ENCODE measurements at regions not wholly inside any gene's neighbourhood (a gene's known extent, or its start where the extent isn't known, plus 50 kb on each side); places are given as distances from the start of the nearest gene placed in this dataset.
"Not testable (repeated sequence)": the region's sequence is repeated elsewhere in the genome, so short reads cannot be mapped to it uniquely, and the experiment has no call there.

DNA sequence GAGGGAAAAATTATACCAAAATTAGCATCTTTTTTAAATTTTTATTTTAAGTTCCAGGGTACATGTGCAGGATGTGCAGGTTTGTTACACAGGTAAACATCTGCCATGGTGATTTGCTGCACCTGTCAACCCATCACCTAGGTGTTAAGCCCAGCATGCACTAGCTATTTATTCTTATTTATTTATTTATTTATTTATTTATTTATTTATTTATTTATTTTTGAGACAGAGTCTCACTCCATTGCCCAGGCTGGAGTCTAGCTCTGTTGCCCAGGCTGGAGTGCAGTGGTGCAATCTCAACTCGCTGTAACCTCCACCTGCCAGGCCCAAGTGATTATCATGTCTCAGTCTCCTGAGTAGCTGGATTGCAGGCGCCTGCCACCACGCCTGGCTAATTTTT lies 137.7 kb upstream of the NEBL start:
- not testable (repeated sequence) for DNase-seq (ENCODE audit: low read depth in 2 of 3, low spot score in 2 of 3)

DNA sequence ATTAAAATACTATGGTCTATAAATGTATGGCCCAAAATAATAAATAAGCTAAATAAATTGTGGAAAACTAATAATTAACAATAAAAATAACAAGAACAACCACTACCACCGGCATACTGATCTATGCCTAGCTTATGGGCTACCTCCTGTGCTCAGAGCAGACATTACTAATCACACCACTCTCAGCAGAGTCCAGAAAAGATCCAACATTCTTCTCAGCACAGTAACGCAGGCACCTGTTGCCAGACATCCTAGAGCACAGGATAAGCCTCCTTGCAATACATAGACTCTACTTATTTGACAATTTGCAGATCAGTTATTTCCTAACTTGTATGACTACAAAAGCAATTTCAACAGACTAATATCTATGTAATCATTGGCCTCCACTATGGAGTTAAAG lies 137.1 kb upstream of the NEBL start:
- no peak for DNase-seq (ENCODE audit: low read depth in 2 of 3, low spot score in 2 of 3)

DNA sequence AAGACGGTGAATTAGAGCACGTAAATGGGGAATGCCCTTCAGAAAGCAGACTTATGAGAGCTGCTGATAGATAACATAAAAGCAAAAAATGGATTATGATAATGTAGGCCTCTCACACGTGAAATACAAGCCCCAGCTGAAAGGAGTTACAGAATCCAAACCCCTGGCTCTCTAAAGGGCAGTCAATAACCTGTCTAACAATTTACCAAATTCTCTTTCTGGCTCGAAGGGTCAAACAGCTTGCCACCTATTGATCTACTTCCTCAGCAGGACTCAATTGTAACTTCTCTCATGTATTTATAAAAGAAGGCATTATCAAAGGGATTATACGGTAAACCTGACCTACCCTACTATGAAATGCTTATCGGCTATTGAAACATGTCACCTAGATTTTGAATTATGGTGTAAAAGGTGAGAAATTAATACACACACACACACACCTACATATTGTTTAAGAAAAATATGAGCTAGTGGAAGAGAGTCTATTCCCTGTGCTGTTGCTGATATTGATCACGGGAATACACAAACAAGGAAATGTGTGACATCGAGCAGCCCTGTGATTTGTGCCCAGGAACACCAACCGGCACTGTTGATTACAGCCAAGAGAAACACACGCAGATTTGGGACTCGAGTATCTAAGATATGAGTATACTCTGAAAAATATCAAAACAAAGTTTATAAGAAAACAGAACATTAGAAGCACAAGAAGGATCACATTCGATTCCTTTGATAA lies 135.6 kb upstream of the NEBL start:
- DNase-seq (ENCODE audit: low read depth in 2 of 3, low spot score in 2 of 3): no peak

GRCh38 chr10:21031232-21031795 lies 134.2 kb upstream of the NEBL start:
- no peak for DNase-seq (ENCODE audit: low read depth in 2 of 3, low spot score in 2 of 3)

DNA sequence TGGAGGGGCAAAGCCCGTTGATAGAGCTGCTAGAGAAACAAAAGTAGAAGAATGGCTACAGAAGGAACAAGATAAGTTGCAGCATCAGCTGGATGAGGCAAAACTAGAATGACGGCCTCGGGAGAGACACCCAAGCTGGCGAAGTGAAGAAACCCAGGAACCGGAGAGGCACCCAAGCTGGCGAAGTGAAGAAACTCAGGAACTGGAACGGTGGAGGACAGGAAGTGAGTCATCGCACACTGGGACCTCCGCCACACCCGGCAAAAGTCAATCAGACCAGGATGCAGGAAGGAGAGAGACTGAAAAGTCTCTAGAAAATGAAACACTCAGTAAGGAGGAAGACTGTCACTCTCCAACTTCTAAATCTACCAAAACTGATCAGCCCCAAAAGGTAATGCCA lies 133.0 kb upstream of the NEBL start:
- DNase-seq (ENCODE audit: low read depth in 2 of 3, low spot score in 2 of 3): no peak

- no peak for DNase-seq (ENCODE audit: low read depth in 2 of 3, low spot score in 2 of 3)
Observed at GRCh38 chr10:21022821-21023220, 125.7 kb upstream of the NEBL start.

GRCh38 chr10:21021843-21022594 lies 124.9 kb upstream of the NEBL start:
- no peak for DNase-seq (ENCODE audit: low read depth in 2 of 3, low spot score in 2 of 3)

DNA sequence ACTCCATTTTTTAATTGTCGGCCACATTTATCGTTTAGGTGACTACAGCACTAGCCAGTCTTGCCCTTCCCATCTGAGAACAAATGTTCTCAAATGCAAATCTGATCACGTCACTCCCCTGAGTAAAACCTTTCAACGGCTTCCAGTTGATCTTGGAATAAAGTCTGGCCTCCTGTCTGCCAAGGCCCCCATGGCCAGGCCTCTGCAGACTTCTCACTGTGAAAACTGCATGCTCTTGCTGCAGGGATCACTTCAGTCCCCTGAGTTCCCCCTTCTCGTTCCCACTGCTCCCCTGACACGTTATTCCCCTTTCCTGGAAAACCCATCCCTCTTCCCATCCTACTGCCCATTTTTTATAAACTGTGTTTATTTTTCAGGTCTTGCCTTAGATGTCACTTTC lies 124.1 kb upstream of the NEBL start:
- no peak for DNase-seq (ENCODE audit: low read depth in 2 of 3, low spot score in 2 of 3)

DNA sequence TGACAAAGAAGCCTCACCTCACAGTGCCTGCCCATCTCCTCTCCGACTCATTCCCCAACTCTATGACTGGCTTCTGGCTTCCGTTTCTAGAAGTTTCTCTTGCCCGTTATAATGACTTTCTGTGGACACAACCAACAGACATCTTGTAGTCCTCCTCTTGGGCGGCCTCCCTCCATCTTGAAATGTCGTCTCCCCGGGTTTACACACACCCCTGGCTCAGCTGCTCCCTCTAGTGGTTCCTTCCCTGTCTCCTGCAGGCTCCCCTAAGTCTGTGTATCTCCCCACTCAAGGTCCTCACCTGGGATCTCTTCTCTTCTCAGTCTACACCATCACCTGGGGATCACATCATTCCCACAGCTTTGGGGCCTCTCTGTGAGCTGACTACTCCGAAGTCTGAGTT lies 123.4 kb upstream of the NEBL start:
- DNase-seq (ENCODE audit: low read depth in 2 of 3, low spot score in 2 of 3): peak in 1 of 3 experiments; percentile 6

- DNase-seq (ENCODE audit: low read depth in 2 of 3, low spot score in 2 of 3): no peak
Observed at GRCh38 chr10:21019436-21019835, 122.3 kb upstream of the NEBL start.

GRCh38 chr10:21015851-21016250 lies 118.7 kb upstream of the NEBL start:
- no peak for DNase-seq (ENCODE audit: low read depth in 2 of 3, low spot score in 2 of 3)

DNA sequence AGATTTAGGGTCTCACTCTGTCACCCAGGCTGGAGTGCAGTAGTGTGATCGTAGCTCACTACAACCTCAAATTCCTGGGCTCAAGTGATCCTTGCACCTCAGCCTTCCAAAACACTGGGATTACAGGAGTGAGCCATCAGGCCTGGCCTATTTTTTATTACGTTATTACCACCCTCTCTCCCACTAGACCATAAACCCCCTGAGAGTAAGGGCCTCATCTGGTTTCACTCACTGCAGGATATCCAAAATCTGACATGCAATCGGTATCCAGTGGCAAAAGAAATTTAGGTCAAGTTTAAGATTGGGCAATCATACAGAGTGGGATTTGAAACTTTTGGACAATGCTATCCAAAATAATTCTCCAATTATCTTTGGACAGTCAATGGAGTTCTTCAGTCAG lies 117.0 kb upstream of the NEBL start:
- DNase-seq (ENCODE audit: low read depth in 2 of 3, low spot score in 2 of 3): no peak

DNA sequence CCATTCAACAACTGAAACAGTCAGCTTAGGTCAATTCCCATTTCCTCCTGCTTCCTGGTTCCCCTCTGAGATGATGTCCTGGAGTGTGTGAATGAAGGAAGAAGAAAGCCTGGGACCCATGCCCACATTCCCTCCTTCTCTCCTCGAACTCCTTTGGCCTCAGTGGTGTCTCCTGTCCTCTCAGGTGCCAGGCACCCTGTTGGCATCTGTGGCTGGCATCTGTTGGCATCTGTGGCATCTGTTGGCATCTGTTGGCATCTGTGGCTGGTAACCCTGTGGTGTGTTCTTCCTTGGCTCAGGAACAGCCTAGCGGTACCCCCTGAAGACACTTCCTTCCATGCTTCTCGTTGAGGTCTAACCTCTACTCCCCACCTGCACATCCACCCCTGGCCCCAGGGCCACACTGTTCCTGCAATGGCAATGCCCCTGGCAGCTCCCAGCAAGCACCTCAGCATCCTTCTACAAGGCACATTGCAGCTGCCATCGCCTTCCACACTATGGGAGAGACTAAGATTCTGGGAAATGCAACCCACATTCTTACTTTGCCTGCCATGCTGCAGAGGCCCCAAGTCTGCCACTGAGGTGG lies 114.4 kb upstream of the NEBL start:
- DNase-seq (ENCODE audit: low read depth in 2 of 3, low spot score in 2 of 3): no peak

DNA sequence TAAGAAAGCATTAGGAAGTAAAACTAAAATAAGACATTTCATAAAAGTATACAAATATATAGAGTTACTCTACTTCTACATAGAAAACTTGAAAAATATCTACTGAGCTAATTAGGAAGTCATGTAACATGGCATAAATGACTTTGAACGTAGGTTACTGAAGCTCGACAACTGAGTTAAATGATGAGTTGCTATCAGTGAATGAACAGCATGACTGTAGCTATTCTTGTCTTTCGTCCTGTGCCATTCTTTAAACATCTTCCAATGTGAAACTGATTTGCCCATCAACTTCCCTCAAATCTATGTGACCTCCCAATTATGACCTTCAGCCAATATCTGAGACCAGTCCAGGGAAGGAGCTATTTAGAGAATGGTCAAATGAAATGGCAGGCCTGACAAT lies 113.5 kb upstream of the NEBL start:
- DNase-seq (ENCODE audit: low read depth in 2 of 3, low spot score in 2 of 3): no peak

DNA sequence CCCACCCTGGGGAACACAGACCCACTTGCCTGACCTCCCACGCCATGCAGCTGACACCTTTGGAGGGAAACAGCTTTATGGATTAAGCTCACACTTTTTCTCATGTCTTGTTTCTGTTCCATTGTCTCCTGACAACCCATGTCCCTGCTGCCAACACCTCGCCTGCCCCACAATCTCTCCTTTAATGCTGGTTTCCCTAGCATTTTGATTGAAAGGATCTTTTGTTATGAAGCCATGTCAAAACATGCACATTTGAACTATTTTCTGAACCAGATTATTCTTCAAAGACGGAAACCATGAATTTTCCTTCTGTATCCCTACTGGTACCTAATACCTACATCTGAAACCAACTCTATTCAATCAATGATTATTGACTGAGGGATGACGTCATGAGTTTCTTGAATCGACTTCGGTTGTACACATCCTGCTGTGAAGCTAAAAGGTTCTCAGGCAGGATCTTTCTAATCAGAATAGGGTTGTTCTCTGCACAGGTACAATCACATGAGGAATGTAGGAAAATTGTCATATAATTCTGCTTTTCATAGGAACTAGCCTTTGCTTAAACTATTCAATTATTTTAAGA lies 106.2 kb upstream of the NEBL start:
- DNase-seq (ENCODE audit: low read depth in 2 of 3, low spot score in 2 of 3): no peak

- no peak for DNase-seq (ENCODE audit: low read depth in 2 of 3, low spot score in 2 of 3)
Observed at GRCh38 chr10:21002091-21002878, 105.2 kb upstream of the NEBL start.

- DNase-seq (ENCODE audit: low read depth in 2 of 3, low spot score in 2 of 3): no peak
Observed at GRCh38 chr10:20999699-21000098, 102.6 kb upstream of the NEBL start.

GRCh38 chr10:20998036-20998435 lies 100.9 kb upstream of the NEBL start:
- no peak for DNase-seq (ENCODE audit: low read depth in 2 of 3, low spot score in 2 of 3)

- DNase-seq (ENCODE audit: low read depth in 2 of 3, low spot score in 2 of 3): no peak
Observed at GRCh38 chr10:20995123-20995987, 98.2 kb upstream of the NEBL start.
